T47D (cell line): ENCODE measurements at regions not wholly inside any gene's neighbourhood (a gene's known extent, or its start where the extent isn't known, plus 50 kb on each side); places are given as distances from the start of the nearest gene placed in this dataset.
"Not testable (repeated sequence)": the region's sequence is repeated elsewhere in the genome, so short reads cannot be mapped to it uniquely, and the experiment has no call there.

ENCODE experiments used
- DNase-seq, 2 experiments: peaks; one replicate each; pipeline versions ENCODE4 v3.0.0 to v3.0.0-alpha.2; 2011 to 2012; ENCODE audit warnings: low read depth in 1 of 2, low spot score in 1 of 2
- JUND ChIP-seq: IDR thresholded peaks from 2 replicates; pipeline ENCODE4 v1.6.1; 2012; ENCODE audit warnings: low read depth
- in situ Hi-C: cut with HindIII; loops from 2 replicates; pipeline ENCODE4 v1.10.0; 2016; ENCODE audit warnings: low sequenced_read_pairs, low pct_unique_long_range_greater_than_20kb

DNA sequence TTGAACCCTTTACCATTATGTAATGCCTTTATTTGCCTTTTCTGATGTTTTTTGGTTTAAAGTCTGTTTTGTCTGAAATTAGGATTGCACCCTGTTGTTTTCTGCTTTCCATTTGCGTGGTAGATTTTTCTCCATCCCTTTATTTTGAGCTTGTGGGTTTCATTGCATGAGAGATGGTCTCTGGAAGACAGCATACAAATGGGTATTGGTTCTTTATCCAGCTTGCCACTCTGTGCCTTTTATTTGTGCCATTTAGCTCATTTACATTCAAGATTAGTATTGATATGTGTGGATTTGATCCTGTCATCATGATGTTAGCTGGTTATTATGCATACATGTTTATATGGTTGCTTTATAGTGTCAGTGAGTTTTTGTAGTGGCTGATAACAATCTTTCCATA, 318.7 kb upstream of the PPP2R3A start:
- no peak for DNase-seq
- TF ChIP-seq JUND: no peak
- in situ Hi-C loops: no loop called here

GRCh38 chr3:135649361-135649760, 316.2 kb upstream of the PPP2R3A start:
- no peak for DNase-seq
- TF ChIP-seq JUND: no peak
- in situ Hi-C loops: no loop called here

DNA sequence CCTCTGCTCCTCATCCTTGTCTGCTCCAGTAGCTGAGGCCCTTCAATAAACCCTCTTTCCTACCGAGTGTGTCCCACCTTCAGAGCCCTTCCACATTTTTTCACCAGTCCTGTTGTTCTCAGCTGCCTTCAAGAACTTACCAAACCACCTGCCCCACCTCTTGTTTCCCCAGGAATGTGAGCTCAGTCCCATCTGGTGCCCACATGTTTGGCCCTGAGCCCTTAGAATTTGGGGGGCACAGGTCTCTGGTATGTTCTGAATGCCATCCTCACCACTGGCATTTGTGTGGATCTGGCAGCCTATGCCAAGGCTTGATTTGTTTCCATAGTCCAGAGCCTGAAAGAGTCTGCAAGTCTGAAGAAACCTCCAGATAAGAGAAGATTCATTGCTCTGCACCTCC, 315.2 kb upstream of the PPP2R3A start:
- no peak for TF ChIP-seq JUND
- DNase-seq: no peak

DNA sequence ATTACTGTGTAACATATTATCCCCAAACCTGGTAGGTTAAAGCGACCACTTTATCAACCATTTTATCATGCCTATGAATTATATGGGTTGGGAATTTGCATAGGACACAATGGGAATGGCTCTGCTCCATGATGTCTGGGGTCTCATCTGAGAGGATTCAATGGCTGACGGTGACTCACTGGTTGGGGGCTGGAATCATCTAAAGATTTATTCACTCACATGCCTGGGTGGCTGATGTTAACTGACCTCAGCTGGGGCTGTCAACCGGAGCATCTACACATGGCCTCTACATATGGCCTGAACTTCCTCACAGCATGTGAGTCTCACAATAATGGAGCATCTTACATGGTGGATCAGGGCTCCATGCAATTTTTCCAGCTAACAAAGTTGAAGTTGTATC, 313.1 kb upstream of the PPP2R3A start:
- no peak for TF ChIP-seq JUND
- in situ Hi-C loops: no loop called here
- DNase-seq: no peak

More for the DNA sequence above, 315.2 kb upstream of the PPP2R3A start:
- in situ Hi-C loops: no loop called here

GRCh38 chr3:135655328-135655727, 310.2 kb upstream of the PPP2R3A start:
- no peak for DNase-seq
- in situ Hi-C loops: no loop called here
- no peak for TF ChIP-seq JUND

DNA sequence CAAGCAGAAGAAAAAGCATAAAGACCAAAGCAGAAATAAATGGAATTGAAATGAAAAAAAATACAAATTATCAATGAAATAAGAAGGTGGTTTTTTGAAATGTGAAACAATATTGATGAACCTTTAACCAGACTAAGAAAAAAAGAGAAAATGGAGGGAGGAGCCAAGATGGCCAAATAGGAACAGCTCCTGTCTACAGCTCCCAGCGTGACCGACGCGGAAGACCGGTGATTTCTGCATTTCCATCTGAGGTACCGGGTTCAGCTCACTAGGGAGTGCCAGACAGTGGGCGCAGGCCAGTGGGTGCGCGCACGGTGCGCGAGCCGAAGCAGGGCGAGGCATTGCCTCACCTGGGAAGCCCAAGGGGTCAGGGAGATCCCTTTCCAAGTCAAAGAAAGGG, 307.1 kb upstream of the PPP2R3A start:
- DNase-seq, in situ Hi-C loops: not testable (repeated sequence)

DNA sequence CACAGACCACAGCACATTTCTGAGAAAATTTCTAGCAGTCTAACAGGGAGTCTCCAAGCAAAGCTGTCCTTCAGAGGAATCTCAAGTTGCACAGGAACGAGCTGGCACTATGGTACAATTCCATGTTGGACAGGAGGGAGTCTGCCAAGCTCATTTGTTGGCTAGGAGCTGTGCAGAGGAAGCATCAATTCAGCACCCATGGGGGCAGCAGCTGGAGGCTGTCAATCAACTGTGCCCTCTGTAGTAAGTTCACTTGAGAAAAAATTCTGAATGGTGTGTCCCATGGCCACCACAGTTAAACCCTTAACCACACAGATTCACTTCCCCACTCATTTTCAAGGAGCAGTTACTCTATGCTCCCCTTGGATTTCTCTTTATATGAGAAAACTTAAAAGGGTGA, 298.5 kb upstream of the PPP2R3A start:
- in situ Hi-C loops: no loop called here
- DNase-seq: no peak

GRCh38 chr3:135674508-135674907, 291.0 kb upstream of the PPP2R3A start:
- DNase-seq: no peak
- in situ Hi-C loops: no loop called here
- no peak for TF ChIP-seq JUND

More for the DNA sequence above, 298.5 kb upstream of the PPP2R3A start:
- no peak for TF ChIP-seq JUND

- no peak for TF ChIP-seq JUND
- in situ Hi-C loops: no loop called here
Measured at GRCh38 chr3:135678386-135678785, 287.1 kb upstream of the PPP2R3A start.

DNA sequence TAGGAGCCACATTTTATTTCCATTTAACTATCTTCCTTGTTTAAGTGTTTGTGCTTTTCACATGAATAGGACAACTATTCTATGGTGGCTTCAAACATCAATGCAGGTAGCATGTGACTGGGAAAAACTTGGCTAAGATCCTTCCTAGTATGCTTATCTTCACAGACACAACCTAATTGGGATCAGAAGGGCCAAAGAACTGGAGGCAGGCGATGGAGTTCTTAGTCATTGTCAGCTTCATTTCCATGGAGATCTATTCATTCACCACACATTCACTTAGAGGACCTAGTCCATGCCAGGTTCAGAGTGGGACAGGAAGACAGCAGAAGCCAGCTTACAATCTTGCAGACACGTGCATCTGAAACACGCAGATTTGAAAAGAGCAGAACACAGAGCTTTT, 277.5 kb upstream of the PPP2R3A start:
- no peak for TF ChIP-seq JUND
- DNase-seq: no peak
- in situ Hi-C loops: no loop called here

More at GRCh38 chr3:135678386-135678785, 287.1 kb upstream of the PPP2R3A start:
- DNase-seq: peak; percentile 16 to 58

DNA sequence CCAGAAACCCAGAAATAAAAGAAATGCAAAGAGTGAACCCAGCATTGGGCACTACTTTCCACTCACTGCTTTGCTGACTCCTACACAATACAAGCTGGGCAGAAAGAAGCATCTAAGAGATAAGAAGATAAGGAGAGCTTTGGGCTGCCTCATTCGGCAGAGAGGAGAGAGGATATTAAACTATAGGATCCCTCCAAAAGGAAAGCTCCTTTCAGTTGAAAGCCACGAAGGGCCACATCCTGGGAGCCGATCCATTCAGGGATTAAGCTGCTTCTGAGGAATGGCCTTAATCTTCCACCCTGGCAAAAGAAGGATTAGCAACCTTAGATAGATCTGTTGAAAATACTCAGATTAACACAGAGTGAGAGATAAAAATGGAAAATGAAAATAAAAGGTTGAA, 274.9 kb upstream of the PPP2R3A start:
- no peak for DNase-seq
- in situ Hi-C loops: no loop called here
- no peak for TF ChIP-seq JUND

DNA sequence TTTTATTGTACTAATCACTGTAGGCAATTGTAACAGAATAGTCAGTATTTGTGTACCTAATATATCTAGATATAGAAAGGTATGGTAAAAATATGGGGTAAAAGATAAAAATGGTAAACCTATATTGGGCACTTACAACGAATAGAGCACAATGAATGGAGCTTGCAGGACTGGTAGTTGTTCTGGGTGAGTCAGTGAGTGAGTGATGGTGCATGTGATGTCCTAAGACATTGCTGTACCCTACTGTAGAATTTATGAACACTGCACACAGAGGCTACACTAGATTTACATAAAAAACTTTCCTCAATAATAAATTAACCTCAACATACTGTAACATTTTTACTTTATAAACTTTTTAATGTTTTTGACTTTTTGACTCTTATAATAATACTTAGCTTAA, 274.3 kb upstream of the PPP2R3A start:
- no peak for DNase-seq
- in situ Hi-C loops: no loop called here
- no peak for TF ChIP-seq JUND

- no peak for DNase-seq
- in situ Hi-C loops: no loop called here
- no peak for TF ChIP-seq JUND
Measured at GRCh38 chr3:135694142-135694541, 271.4 kb upstream of the PPP2R3A start.

DNA sequence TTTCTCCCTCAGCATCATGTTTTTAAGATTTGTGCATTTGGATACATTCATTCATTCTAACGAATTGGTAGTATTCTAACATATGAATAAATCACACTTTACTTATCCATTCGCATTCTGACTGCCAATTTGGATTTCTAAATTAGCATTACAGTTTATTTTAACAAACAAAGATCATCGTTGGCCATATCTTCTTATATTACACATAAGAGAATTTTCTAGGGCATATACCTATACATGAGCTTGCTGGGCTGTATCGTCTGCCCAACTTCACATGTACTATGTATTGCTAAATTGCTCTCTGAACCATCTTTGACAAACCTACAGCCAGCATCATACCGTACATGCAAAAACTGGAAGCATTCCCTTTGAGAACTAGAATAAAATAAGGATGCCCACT, 265.8 kb upstream of the PPP2R3A start:
- no peak for TF ChIP-seq JUND
- in situ Hi-C loops: no loop called here
- DNase-seq: no peak

GRCh38 chr3:135706758-135707375, 258.7 kb upstream of the PPP2R3A start:
- DNase-seq: no peak
- no peak for TF ChIP-seq JUND
- in situ Hi-C loops: no loop called here
